H54 (cell line): ENCODE measurements at regions not wholly inside any gene's neighbourhood (a gene's known extent, or its start where the extent isn't known, plus 50 kb on each side); places are given as distances from the start of the nearest gene placed in this dataset.
"Not testable (repeated sequence)": the region's sequence is repeated elsewhere in the genome, so short reads cannot be mapped to it uniquely, and the experiment has no call there.

Experiments
- DNase-seq: peaks from one replicate; pipeline ENCODE4 v3.0.0; 2011; ENCODE audit warnings: low spot score, mixed read lengths; ENCODE audit not compliant: insufficient read length
- FAIRE-seq: peaks from 3 replicates; lab custom pipeline; 2011; peaks lifted over from hg19 to GRCh38; lab: Jason Lieb, UNC
- POLR2A ChIP-seq: IDR thresholded peaks from 2 replicates; pipeline ENCODE4 v1.6.1; 2011; ENCODE audit warnings: low read depth, mild to moderate bottlenecking, low read length

DNA sequence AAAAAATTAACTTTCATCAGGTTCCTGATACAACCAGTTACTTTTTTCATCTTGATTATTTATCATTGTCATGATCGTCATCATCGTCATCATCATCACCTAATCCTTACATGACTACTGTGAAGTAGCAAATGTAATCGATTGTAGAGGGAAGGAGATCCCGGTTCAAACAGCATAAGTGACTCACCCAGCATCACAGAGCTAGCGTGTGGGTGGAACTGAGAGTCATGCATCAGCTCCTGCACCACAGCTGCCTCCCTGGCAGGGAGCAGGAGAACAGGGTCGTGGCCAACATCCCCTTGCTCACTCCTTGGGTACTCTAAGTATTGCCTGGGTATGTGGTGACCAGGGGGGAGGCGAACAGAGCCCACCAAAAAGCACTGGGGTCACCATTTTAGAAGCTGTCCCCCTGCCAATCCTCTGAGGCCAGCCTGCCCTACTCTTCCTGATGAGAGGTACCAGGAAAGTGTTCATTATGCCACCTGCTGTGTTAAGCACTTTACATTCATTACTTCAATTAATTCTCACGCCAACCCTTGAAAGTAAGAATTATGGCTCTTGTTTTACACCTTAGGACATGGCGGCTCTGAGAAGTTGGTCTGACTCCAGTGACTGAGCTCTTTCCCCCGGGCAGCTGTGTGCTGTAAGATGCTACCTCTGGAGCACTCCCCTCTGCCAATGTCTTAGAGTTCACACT, 425.2 kb downstream of the CD83 start:
- DNase-seq (peak; percentile 44), FAIRE-seq (peak; percentile 79)

DNA sequence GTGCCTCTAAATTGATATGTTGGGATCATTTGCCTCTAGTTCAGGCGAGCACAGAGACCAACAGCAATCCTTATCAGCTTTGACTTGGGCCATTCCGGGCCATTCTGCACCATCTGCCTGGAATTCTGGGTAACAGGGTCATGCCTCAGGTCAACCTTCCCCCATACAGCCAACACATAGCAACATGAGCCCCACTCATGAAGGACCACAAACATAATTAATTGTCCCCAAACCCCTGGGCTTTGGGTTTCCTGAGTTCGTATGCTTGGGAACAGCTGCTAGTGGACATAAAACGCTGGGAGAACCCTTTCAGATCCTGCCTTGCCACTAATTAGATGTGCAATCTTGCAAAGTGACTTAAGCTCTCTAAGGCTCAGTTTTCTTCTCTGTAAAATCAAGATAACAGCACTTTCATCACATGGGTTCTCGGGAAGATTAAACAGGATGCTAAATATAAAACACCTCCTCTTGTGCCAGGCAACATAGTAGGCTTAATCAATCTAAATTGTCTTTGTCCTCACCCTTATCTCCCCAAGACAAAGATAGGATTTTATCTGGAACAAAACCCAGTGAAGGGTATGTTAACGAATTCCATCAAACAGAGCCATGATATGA, 426.5 kb downstream of the CD83 start:
- no peak for TF ChIP-seq POLR2A
- DNase-seq = no peak
- FAIRE-seq = no peak

More for the DNA sequence above, 425.2 kb downstream of the CD83 start:
- no peak for TF ChIP-seq POLR2A

DNA sequence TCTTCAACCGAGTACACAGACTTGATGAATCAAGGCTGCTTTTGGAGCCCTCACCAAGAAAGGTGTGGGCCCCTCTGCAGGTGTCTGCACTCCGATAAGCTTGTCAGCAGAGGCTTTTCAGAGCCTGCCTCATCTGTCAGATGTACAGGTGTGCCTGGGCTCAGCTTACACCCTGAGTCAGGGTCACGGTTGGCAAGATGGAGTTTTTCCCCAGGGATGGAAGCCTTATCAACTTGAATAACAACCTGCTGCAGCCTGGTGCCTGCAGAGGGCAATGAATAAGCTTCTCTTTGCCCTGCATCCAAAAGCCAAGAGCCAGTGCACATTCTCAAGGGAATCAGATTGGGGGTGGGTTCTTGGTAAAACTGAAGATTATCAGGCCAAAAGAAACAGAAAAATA, 427.1 kb downstream of the CD83 start:
- TF ChIP-seq POLR2A = no peak
- DNase-seq (no peak), FAIRE-seq (no peak)

DNA sequence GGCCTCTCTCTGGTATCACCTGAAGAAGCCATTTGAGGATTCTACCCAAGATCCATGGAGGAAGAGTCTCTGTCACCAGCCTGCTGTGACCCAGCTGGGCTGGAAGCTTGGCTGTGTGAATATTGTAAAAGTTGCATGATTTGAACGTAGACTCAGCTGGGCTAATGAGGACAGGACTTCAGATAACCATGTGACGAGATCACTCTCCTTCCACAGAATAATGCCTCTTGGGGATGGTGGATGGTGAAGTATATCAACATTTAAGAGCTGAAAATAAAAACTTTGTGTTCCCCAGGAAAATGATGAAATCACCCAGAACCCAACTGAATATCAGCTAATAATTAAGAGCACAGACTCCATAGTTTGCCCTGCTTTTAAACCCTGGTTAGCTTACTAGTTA, 427.9 kb downstream of the CD83 start:
- DNase-seq (no peak), FAIRE-seq (no peak)
- no peak for TF ChIP-seq POLR2A

- TF ChIP-seq POLR2A = no peak
- no peak for FAIRE-seq
- DNase-seq = no peak
Observed at GRCh38 chr6:14546036-14546435, 428.5 kb downstream of the CD83 start.

- no peak for TF ChIP-seq POLR2A
- DNase-seq (no peak), FAIRE-seq (no peak)
Observed at GRCh38 chr6:14547284-14547998, 429.9 kb downstream of the CD83 start.

DNA sequence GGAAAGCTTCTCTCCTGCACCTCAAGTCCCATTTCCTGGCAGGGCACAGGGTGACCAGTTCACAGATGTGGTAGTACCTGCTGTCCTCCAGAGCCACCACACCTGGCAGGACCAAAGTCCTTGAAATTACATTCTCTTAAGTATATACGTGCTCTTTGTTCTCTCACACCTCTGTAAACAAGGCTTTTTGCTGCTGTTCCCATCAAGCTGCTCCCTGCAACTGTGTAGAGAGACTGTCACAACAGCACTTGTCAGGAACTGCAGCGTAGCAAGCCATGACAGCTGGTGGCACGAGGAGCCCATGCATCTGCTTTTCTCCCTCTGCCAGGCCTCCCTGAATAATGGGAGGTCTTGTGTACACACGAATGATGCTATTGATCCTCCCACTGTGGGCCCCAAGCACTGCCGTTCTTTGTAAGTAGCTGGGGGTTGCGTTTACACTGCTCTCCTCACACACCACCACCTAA, 431.8 kb downstream of the CD83 start:
- DNase-seq (no peak), FAIRE-seq (no peak)
- no peak for TF ChIP-seq POLR2A

DNA sequence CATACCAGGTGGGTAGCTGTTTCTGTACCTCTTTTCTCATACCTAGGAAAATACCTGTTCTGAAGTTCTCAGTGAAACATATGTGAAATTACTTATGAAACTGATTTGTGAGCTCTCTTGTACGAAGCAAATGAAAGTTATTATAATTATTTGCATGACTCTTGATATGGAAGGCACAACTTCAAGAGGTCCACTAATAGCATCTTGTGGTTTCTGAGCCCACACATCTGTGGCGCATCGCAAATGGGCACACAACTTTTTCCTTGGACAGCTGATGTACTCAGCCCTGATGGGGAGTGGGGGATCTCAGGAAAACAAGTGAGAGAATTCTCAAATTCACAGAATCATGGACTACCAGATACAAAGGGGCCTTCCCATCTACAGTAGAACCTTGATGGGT, 432.3 kb downstream of the CD83 start:
- FAIRE-seq (no peak), DNase-seq (no peak)
- TF ChIP-seq POLR2A = no peak

- DNase-seq (no peak), FAIRE-seq (no peak)
- TF ChIP-seq POLR2A = no peak
Observed at GRCh38 chr6:14550410-14550809, 432.8 kb downstream of the CD83 start.

GRCh38 chr6:14550822-14551221, 433.2 kb downstream of the CD83 start:
- TF ChIP-seq POLR2A = no peak
- no peak for FAIRE-seq

GRCh38 chr6:14551601-14552000, 434.0 kb downstream of the CD83 start:
- FAIRE-seq, DNase-seq: not testable (repeated sequence)

More at GRCh38 chr6:14550822-14551221, 433.2 kb downstream of the CD83 start:
- no peak for DNase-seq

- no peak for TF ChIP-seq POLR2A
- FAIRE-seq (no peak), DNase-seq (no peak)
Observed at GRCh38 chr6:14552891-14553290, 435.3 kb downstream of the CD83 start.

GRCh38 chr6:14553515-14553914, 435.9 kb downstream of the CD83 start:
- no peak for TF ChIP-seq POLR2A
- DNase-seq (no peak), FAIRE-seq (no peak)

DNA sequence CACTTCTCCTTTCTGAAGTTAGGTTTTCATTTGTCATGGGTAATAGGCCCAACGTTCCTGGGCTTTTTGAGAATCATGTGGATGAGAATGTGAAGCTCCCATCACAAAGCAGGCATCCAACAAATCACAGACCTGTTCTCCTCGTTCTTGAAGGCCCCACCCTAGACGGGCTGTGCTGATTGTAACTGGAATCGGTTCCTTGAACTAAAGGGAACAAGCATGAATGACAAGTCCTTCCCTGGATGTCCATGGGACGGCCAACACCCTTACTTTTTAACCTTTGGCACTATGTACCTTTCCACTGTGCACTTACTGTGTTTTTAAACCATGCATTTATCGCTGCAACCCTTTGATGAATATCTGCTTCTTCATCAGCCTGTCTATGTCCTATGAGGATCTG, 438.2 kb downstream of the CD83 start:
- DNase-seq = no peak
- TF ChIP-seq POLR2A = no peak
- FAIRE-seq = no peak
